Left lung (tissue), 4 donors: ENCODE measurements at regions not wholly inside any gene's neighbourhood (a gene's known extent, or its start where the extent isn't known, plus 50 kb on each side); places are given as distances from the start of the nearest gene placed in this dataset.

ENCODE experiments used
- ATAC-seq: fragments of 200-7000 bp; cut with Tn5 transposase; one replicate; pipeline ENCODE4 v1.9.1; 2020; ENCODE audit warnings: moderate library complexity
- DNase-seq, 4 donors: peaks; one replicate each; pipeline ENCODE4 v3.0.0-alpha.2; 2013 to 2020
- H3K27ac ChIP-seq, 2 donors: fragments of 200-600 bp; sonication (generic) in 1 of 2; one replicate each; pipeline versions ENCODE4 v1.5.0 to v1.8.0; 2020 to 2021
- H3K27me3 ChIP-seq, 2 donors: fragments of 200-600 bp; sonication (generic) in 1 of 2; one replicate each; pipeline versions ENCODE4 v1.5.0 to v1.8.0; 2020 to 2021
- H3K36me3 ChIP-seq, 2 donors: fragments of 200-600 bp; sonication (generic) in 1 of 2; one replicate each; pipeline versions ENCODE4 v1.5.0 to v1.8.0; 2020 to 2021
- H3K4me1 ChIP-seq, 2 donors: fragments of 200-600 bp; one replicate each; pipeline ENCODE4 v1.8.0; 2021
- H3K4me3 ChIP-seq, 2 donors: fragments of 200-600 bp; sonication (generic) in 1 of 2; one replicate each; pipeline versions ENCODE4 v1.5.0 to v1.8.0; 2020 to 2021; ENCODE audit warnings: mild to moderate bottlenecking in 1 of 2
- H3K9me3 ChIP-seq, 2 donors: fragments of 200-600 bp; sonication (generic) in 1 of 2; one replicate each; pipeline versions ENCODE4 v1.5.0 to v1.8.0; 2020 to 2021
- intact Hi-C, 2 donors: fragments of 100-400 bp; cut with DNase I; formaldehyde crosslinking; loops; one replicate each; pipeline versions ENCODE4 v1.11.2 to v1.14.2; 2022
- TF ChIP-seq, protein P1 (sequence below), 2 donors: fragments of 200-600 bp; sonication (generic) in 1 of 2; IDR thresholded peaks; one replicate each; pipeline versions ENCODE4 v1.5.0 to v1.8.0; 2021; ENCODE audit warnings: antibody characterized with exemption in 2 of 2
- donor health status: DM: no; HTN: yes; CAD: no.
- donor health status: DM: no; HTN: no; CAD: no.

GRCh38 chr6:148211777-148212324, 130.8 kb upstream of the SASH1 start:
- no peak for ATAC-seq
- Histone ChIP-seq H3K4me3 (no peak overlapping the region), H3K36me3 (no peaks in the 10 kb centered on the region), H3K9me3 (no peaks in the 10 kb centered on the region), H3K27me3 (no peaks in the 10 kb centered on the region), H3K4me1 (no peaks in the 10 kb centered on the region), H3K27ac (no peak overlapping the region)
- no peak for DNase-seq
- TF ChIP-seq, protein P1, sequence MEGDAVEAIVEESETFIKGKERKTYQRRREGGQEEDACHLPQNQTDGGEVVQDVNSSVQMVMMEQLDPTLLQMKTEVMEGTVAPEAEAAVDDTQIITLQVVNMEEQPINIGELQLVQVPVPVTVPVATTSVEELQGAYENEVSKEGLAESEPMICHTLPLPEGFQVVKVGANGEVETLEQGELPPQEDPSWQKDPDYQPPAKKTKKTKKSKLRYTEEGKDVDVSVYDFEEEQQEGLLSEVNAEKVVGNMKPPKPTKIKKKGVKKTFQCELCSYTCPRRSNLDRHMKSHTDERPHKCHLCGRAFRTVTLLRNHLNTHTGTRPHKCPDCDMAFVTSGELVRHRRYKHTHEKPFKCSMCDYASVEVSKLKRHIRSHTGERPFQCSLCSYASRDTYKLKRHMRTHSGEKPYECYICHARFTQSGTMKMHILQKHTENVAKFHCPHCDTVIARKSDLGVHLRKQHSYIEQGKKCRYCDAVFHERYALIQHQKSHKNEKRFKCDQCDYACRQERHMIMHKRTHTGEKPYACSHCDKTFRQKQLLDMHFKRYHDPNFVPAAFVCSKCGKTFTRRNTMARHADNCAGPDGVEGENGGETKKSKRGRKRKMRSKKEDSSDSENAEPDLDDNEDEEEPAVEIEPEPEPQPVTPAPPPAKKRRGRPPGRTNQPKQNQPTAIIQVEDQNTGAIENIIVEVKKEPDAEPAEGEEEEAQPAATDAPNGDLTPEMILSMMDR (IDR thresholded peaks at IDR 0.05) = no peak
- intact Hi-C loops = no loop called here

DNA sequence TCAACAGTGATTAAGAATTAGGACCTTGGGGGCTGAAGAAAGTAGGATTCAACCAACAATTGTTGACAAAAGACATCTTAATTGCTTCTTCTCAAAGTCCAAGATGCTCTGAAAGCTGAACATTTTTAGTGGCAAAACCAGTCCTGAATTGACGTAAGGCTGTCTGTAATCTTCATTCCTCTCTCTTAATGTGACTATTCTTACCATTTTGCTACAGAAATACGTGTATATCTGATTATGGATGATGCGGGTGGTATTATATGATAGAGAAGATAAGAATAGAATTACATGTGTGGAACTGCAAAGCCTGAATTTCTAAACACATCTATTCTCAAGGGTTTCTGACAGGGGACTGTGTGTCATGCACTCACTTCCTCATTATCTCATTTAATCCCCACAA, 130.3 kb upstream of the SASH1 start:
- Histone ChIP-seq H3K27me3 (no peaks in the 10 kb centered on the region), H3K4me1 (no peaks in the 10 kb centered on the region), H3K4me3 (no peak overlapping the region), H3K36me3 (no peaks in the 10 kb centered on the region), H3K27ac (no peak overlapping the region), H3K9me3 (no peaks in the 10 kb centered on the region)
- TF ChIP-seq, protein P1 (IDR thresholded peaks at IDR 0.05) = no peak
- intact Hi-C loops = no loop called here
- ATAC-seq (no peak), DNase-seq (no peak)

- no peaks in the 10 kb centered on the region for H3K9me3 ChIP-seq
- DNase-seq = no peak
- ATAC-seq = no peak
- no peaks in the 10 kb centered on the region for H3K36me3 ChIP-seq
- no peaks in the 10 kb centered on the region for H3K27me3 ChIP-seq
- TF ChIP-seq, protein P1 (IDR thresholded peaks at IDR 0.05) = no peak
- H3K27ac ChIP-seq = no peak overlapping the region
- no peak overlapping the region for H3K4me3 ChIP-seq
- intact Hi-C loops = no loop called here
- H3K4me1 ChIP-seq = no peaks in the 10 kb centered on the region
Measured at GRCh38 chr6:148213366-148213765, 129.3 kb upstream of the SASH1 start.

DNA sequence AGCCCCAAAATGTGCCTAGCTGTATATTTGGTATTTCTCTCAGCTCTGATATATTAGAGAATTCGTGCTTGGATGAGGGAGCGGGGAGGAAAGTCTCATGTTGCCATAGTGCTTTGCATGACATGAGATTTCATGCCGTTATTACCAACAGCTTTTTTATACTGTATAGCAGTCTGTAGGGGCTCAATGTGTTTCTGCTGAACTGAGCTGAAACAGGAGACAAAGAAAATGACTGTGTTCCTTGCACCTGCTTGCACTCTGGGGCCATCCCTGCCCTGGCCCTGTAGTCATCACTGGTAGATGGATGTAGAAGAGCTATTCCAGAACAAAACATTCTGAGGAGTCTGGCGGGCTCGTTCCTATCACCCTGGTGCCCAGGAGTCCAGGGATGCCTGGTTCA, 128.0 kb upstream of the SASH1 start:
- no peaks in the 10 kb centered on the region for H3K27me3 ChIP-seq
- H3K9me3 ChIP-seq = no peaks in the 10 kb centered on the region
- H3K36me3 ChIP-seq = no peaks in the 10 kb centered on the region
- no peak overlapping the region for H3K4me3 ChIP-seq
- no peak overlapping the region for H3K27ac ChIP-seq
- DNase-seq = no peak
- TF ChIP-seq, protein P1 (IDR thresholded peaks at IDR 0.05) = no peak
- intact Hi-C loops = no loop called here
- no peak for ATAC-seq
- H3K4me1 ChIP-seq = no peaks in the 10 kb centered on the region

DNA sequence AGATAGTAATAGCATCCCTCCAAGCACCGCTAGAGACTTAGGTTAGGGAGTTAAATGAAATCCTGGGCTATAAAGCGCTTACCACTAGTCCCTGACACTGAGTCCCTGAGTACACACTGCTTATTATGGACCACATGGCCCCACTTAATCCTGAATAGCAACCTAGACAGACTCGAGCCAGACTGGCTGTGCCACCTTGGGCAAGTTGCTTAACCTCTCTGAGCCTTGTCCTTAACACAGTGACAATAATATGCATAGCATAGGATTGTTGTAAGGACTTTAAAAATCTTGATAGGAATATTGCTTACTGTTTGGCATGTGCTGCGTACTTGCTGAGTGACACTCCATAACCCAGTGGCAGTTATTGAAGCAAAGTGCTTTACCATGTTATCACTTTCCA, 125.6 kb upstream of the SASH1 start:
- ATAC-seq = no peak
- Histone ChIP-seq H3K4me1 (no peaks in the 10 kb centered on the region), H3K36me3 (no peaks in the 10 kb centered on the region), H3K9me3 (no peaks in the 10 kb centered on the region), H3K4me3 (no peak overlapping the region), H3K27me3 (no peaks in the 10 kb centered on the region), H3K27ac (no peak overlapping the region)
- DNase-seq = no peak
- TF ChIP-seq, protein P1 (IDR thresholded peaks at IDR 0.05) = no peak
- intact Hi-C loops = no loop called here
